Adipocyte (in vitro differentiated cells): ENCODE measurements at regions not wholly inside any gene's neighbourhood (a gene's known extent, or its start where the extent isn't known, plus 50 kb on each side); places are given as distances from the start of the nearest gene placed in this dataset.

Experiments
- DNase-seq: peaks from one replicate; pipeline ENCODE4 v3.0.0-alpha.2; 2015; ENCODE audit warnings: low read depth
- H3K27me3 ChIP-seq: replicated peaks from 2 replicates; pipeline ENCODE4 v1.7.0; 2013; ENCODE audit warnings: mild to moderate bottlenecking, low read length, moderate library complexity; ENCODE audit not compliant: control insufficient read depth, insufficient read depth
- H3K36me3 ChIP-seq: 2 replicates; pipeline ENCODE4 v1.7.0; 2013; ENCODE audit warnings: low read length, mild to moderate bottlenecking, moderate library complexity; ENCODE audit not compliant: control insufficient read depth, insufficient read depth, severe bottlenecking
- H3K4me1 ChIP-seq: 2 replicates; pipeline ENCODE4 v1.7.0; 2013; ENCODE audit warnings: mild to moderate bottlenecking, low read length, moderate library complexity; ENCODE audit not compliant: control insufficient read depth, insufficient read depth
- H3K4me3 ChIP-seq: 2 replicates; pipeline ENCODE4 v1.7.0; 2013; ENCODE audit warnings: mild to moderate bottlenecking, low read length, moderate library complexity
- H3K9ac ChIP-seq: 2 replicates; pipeline ENCODE4 v1.7.0; 2013; ENCODE audit warnings: mild to moderate bottlenecking, low read length, moderate library complexity
- H3K9me3 ChIP-seq: 2 replicates; pipeline ENCODE4 v1.7.0; 2013; ENCODE audit warnings: mild to moderate bottlenecking, low read length, moderate library complexity; ENCODE audit not compliant: control insufficient read depth

- Histone ChIP-seq H3K9ac (no peak overlapping the region), H3K4me1 (no peaks in the 10 kb centered on the region)
Observed at GRCh38 chr7:85655252-85655651, 468.4 kb upstream of the SEMA3D start.

GRCh38 chr7:85644272-85644671 is 457.4 kb upstream of the SEMA3D start:
- H3K27me3 ChIP-seq, result no peaks in the 10 kb centered on the region
- no peaks in the 10 kb centered on the region for H3K4me1 ChIP-seq
- no peaks in the 10 kb centered on the region for H3K36me3 ChIP-seq
- H3K9ac ChIP-seq, result no peak overlapping the region
- no peak for DNase-seq
- H3K9me3 ChIP-seq, result no peaks in the 10 kb centered on the region
- no peak overlapping the region for H3K4me3 ChIP-seq

More at GRCh38 chr7:85655252-85655651, 468.4 kb upstream of the SEMA3D start:
- H3K36me3 ChIP-seq, result no peaks in the 10 kb centered on the region
- no peak for DNase-seq
- H3K4me3 ChIP-seq, result no peak overlapping the region
- H3K9me3 ChIP-seq, result no peaks in the 10 kb centered on the region
- no peaks in the 10 kb centered on the region for H3K27me3 ChIP-seq

GRCh38 chr7:85641331-85641730 is 454.5 kb upstream of the SEMA3D start:
- Histone ChIP-seq H3K4me1 (no peaks in the 10 kb centered on the region), H3K4me3 (no peak overlapping the region), H3K9me3 (no peaks in the 10 kb centered on the region), H3K9ac (no peak overlapping the region), H3K36me3 (no peaks in the 10 kb centered on the region), H3K27me3 (no peaks in the 10 kb centered on the region)
- DNase-seq, result peak; percentile 17

DNA sequence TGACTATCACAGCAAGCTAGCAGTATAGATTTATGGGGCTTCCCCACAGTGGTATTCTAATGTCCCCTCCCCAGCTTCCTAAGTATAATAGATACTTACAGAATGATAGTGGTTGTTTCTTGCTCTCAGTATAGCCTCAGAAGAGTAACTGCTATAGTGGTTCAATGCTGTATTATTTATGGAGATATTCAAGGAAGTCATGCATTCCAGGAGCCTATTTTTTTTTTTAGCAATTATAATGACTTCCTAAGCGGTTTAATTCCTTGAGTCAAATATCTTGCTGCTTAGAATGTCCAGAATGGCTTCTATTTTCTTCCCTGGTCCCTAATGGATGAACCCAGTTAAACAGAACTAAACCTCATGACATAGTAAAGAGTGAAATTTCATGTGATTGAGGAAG is 451.5 kb upstream of the SEMA3D start:
- Histone ChIP-seq H3K9ac (no peak overlapping the region), H3K4me3 (no peak overlapping the region), H3K9me3 (no peaks in the 10 kb centered on the region), H3K4me1 (no peaks in the 10 kb centered on the region), H3K27me3 (no peaks in the 10 kb centered on the region), H3K36me3 (no peaks in the 10 kb centered on the region)
- no peak for DNase-seq

DNA sequence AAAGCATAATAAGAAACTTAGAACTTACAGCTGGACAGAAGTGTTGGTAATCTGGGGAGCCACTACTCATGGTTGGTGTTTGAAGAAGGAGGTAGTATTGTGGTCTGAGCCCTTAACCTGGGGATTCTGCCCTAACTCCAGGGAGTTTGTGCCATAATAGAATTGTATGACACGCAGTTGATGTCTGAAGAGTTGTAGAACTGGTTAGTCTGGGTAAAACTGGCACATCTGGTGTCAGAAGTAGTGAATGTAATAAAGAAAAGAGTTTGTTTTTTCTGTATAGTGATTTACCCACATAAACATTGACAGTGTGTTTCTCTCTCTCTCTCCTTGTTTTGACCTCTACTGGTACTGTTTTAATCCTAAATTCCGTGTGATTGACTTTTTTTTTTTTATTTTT is 448.1 kb upstream of the SEMA3D start:
- DNase-seq, result no peak
- Histone ChIP-seq H3K4me1 (peaks cover 13% of the 10 kb centered on the region), H3K27me3 (no peaks in the 10 kb centered on the region), H3K36me3 (no peaks in the 10 kb centered on the region), H3K9me3 (no peaks in the 10 kb centered on the region), H3K9ac (no peak overlapping the region), H3K4me3 (no peak overlapping the region)

DNA sequence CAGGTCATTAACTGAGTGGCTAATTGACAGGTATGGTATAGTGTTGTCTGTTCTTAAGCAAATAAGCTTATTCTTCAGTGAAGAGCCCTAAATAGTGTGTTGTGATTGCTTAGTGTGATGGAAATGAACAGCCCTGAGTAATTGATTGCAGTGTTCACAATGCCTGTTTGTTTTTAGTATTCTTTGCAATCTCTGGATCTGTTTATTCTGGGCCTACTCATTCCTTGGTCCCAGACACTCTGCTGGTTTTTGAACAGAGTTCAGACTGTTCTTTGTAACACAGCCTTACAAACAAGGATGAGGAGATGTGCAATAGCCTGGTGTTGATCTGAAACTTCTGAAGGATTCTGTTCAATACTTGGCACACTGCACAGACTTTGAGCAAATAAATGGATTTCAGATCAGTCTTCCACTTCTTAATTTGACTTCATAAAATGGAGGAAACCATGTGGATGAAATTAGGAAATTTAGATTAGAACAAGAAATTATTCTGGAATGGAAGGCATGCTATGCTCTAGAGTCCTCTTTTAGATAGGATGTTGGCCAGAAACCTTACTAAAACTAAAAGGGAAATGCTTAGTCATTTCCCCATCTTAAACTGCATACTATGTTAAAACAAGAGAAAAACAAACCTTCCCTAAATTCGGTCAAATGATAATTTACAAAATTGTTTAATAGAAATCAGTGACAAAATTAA is 444.2 kb upstream of the SEMA3D start:
- Histone ChIP-seq H3K9me3 (no peaks in the 10 kb centered on the region), H3K9ac (peak overlapping the region; percentile 10), H3K36me3 (no peaks in the 10 kb centered on the region), H3K4me1 (peaks cover 13% of the 10 kb centered on the region), H3K27me3 (no peaks in the 10 kb centered on the region), H3K4me3 (no peak overlapping the region)
- DNase-seq, result peak; percentile 34

DNA sequence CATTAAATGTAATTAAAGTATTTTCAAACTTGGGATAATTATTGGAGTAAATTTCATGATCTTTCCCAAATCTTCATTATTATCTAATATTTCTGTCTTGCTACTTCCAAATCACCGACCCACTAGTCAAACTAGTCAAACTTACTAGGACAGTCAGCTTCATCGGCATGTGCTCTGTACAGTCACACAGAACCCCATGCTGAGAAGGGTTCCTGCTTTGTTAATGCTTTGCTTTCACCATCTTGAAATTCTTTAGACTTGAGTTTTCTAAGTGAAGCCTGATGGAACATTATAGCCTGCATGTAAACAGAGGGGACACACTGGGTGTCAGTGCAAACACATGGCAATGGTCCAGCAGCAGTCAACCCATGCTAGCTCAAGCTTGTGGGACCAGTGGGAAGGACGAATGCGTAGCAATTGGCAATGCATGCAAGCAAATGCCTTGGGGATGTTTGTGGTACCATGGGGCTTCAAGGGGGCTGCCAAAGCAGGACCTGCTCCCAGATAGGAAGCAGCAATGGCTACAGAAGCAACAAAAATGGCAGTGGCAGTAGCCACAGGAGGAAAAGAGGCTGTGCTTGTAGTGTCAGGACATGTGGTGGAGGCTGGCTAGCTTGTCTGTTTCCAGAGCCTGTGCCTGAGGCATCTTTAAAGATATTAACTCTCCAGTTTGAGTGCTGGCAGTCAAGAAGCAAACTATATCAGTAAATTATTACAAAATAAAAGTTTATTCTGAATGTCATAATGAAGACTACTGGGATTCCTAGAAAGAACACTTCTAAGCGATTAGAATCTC is 441.1 kb upstream of the SEMA3D start:
- H3K4me1 ChIP-seq, result peaks cover 13% of the 10 kb centered on the region
- H3K9ac ChIP-seq, result no peak overlapping the region
- no peaks in the 10 kb centered on the region for H3K36me3 ChIP-seq
- H3K4me3 ChIP-seq, result no peak overlapping the region
- no peaks in the 10 kb centered on the region for H3K9me3 ChIP-seq
- DNase-seq, result no peak
- H3K27me3 ChIP-seq, result no peaks in the 10 kb centered on the region

DNA sequence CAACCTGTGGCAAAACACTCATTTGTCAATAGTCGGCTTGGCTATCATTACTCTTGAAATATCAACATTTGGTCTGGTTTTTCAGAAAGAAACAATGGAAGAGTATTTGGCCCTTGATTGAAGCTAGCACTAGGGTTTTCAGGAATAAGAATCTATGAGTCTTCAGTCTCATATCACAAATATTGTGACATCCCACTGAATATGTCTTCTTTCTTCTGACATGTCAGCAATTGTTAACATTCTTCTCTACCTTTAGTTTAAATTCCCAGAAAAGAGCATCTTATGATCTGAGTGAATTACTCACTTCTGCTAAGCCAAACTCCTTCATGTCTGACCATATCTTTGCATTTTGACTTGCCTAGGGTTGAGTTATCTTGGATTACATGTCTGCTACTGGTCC is 435.2 kb upstream of the SEMA3D start:
- Histone ChIP-seq H3K4me1 (no peaks in the 10 kb centered on the region), H3K9ac (no peak overlapping the region), H3K36me3 (no peaks in the 10 kb centered on the region), H3K4me3 (no peak overlapping the region), H3K9me3 (no peaks in the 10 kb centered on the region), H3K27me3 (no peaks in the 10 kb centered on the region)
- DNase-seq, result no peak

GRCh38 chr7:85620936-85621685 is 434.3 kb upstream of the SEMA3D start:
- H3K4me3 ChIP-seq, result no peak overlapping the region
- no peak for DNase-seq
- H3K4me1 ChIP-seq, result no peaks in the 10 kb centered on the region
- H3K27me3 ChIP-seq, result no peaks in the 10 kb centered on the region
- H3K9ac ChIP-seq, result no peak overlapping the region
- no peaks in the 10 kb centered on the region for H3K9me3 ChIP-seq
- no peaks in the 10 kb centered on the region for H3K36me3 ChIP-seq

DNA sequence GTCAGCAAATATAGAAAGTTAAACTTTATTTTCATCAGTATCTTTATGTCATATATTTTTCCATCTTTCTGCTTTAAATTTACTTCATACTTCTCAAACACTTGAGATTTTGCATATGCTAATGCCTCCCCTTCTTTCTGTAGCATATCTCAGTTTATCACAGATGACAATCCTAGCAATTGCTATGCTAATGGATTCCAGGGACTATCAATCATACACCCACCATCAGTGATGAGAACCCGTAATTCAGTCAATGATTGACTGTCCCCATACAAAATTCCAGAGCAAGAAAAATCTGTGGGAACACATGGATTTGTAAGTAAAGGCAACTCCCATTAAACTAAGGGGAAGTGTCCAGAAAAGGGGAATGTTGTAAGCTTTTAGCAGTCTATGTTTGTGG is 432.4 kb upstream of the SEMA3D start:
- Histone ChIP-seq H3K36me3 (no peaks in the 10 kb centered on the region), H3K4me3 (no peak overlapping the region), H3K9me3 (peaks cover 4% of the 10 kb centered on the region), H3K9ac (no peak overlapping the region), H3K4me1 (no peaks in the 10 kb centered on the region), H3K27me3 (no peaks in the 10 kb centered on the region)
- no peak for DNase-seq

DNA sequence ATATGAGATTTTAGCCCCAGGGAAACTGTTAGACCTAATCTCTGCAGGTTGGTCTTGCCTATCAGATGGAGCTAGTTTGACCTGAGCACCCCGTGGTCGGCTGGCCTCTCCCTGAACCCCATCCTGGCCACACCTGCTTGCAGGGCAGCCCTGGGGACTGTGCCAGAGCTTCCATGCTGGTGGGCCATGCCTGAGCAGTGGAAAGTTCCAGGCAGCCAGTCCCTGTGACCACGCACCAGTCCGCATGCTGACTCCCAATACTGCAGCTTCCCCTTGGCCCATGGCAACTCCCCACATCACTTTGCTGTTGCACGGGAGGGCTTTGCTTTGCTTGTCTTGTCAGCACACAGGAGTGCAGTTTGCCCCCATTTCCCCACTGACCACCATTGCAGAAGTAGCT is 427.8 kb upstream of the SEMA3D start:
- Histone ChIP-seq H3K9ac (no peak overlapping the region), H3K4me3 (no peak overlapping the region)
- no peak for DNase-seq

More for the DNA sequence above, 427.8 kb upstream of the SEMA3D start:
- Histone ChIP-seq H3K4me1 (no peaks in the 10 kb centered on the region), H3K36me3 (no peaks in the 10 kb centered on the region), H3K9me3 (peaks cover 4% of the 10 kb centered on the region), H3K27me3 (no peaks in the 10 kb centered on the region)
